Heart right ventricle (tissue), 16 donors: ENCODE measurements at regions not wholly inside any gene's neighbourhood (a gene's known extent, or its start where the extent isn't known, plus 50 kb on each side); places are given as distances from the start of the nearest gene placed in this dataset.

Experiments used
- ATAC-seq, 8 donors: fragments of 200-7000 bp; cut with Tn5 transposase; one replicate each; pipeline ENCODE4 v1.9.1; 2020; ENCODE audit warnings: mild to moderate bottlenecking in 8 of 8, moderate library complexity in 8 of 8, moderate number of reproducible peaks in 1 of 8
- DNase-seq, 2 donors: peaks; one replicate each; pipeline ENCODE4 v3.0.0-alpha.2; 2020
- H3K27ac ChIP-seq, 10 donors: fragments of 200-600 bp; sonication (generic) in 2 of 10; one replicate each; pipeline versions ENCODE4 v1.5.0 to v1.8.0; 2020 to 2022; ENCODE audit warnings: mild to moderate bottlenecking in 3 of 10
- H3K27me3 ChIP-seq, 7 donors: fragments of 200-600 bp; one replicate each; pipeline ENCODE4 v1.8.0; 2021 to 2022; ENCODE audit warnings: mild to moderate bottlenecking in 2 of 7
- H3K36me3 ChIP-seq, 9 donors: fragments of 200-600 bp; sonication (generic) in 1 of 9; one replicate each; pipeline versions ENCODE4 v1.5.0 to v1.8.0; 2020 to 2022; ENCODE audit warnings: mild to moderate bottlenecking in 2 of 9
- H3K4me1 ChIP-seq, 9 donors: fragments of 200-600 bp; sonication (generic) in 1 of 9; one replicate each; pipeline versions ENCODE4 v1.5.0 to v1.8.0; 2020 to 2022; ENCODE audit warnings: mild to moderate bottlenecking in 4 of 9
- H3K4me3 ChIP-seq, 10 donors: fragments of 200-600 bp; sonication (generic) in 2 of 10; one replicate each; pipeline versions ENCODE4 v1.5.0 to v1.8.0; 2020 to 2022; ENCODE audit warnings: mild to moderate bottlenecking in 7 of 10, moderate library complexity in 2 of 10
- H3K9me3 ChIP-seq, 11 donors: fragments of 200-600 bp in 10 of 11; sonication (generic) in 2 of 11; one replicate each; pipeline versions ENCODE4 v1.5.0 to v1.8.0; 2013 to 2022; ENCODE audit warnings: mild to moderate bottlenecking in 2 of 11, control low read depth in 1 of 11, moderate library complexity in 1 of 11
- WGBS, 2 donors: extraction: QIAGEN DNeasy Blood & Tissue Kit; methylation state at CpG; one replicate each; pipeline ENCODE4 v1.1.7; 2013; ENCODE audit warnings: inconsistent platforms in 1 of 2; 5-methylcytosine and 5-hydroxymethylcytosine counted together
- intact Hi-C, 10 donors: fragments of 100-400 bp; cut with DNase I; formaldehyde crosslinking; loops; one replicate each; pipeline versions ENCODE4 v1.11.1 to v1.14.2; 2022
- TF ChIP-seq, protein P1 (sequence below), 9 donors: fragments of 200-600 bp; sonication (generic) in 2 of 9; IDR thresholded peaks; one replicate each; pipeline versions ENCODE4 v1.5.0 to v1.8.0; 2021 to 2022; ENCODE audit warnings: antibody characterized with exemption in 9 of 9, mild to moderate bottlenecking in 5 of 9, moderate library complexity in 1 of 9
- donor health status: Arrhythmogenic right ventricular cardiomyopathy.
- donor health status: ischemic (EF 13 %, LVEDD 7.1; RV severe dilation, severe dysfunction).
- donor health status: healthy with polysubstance abuse.
- donor health status: DM: no; HTN: yes; CAD: no.
- donor health status: DM: no; HTN: no; CAD: no.
- donor health status: ischemic (EF 25% LVEDD 6.9; RV normal size, moderate dysfunction).
- donor health status: ischemic (EF 25% LVEDD 5.7; RV mildly dilated, moderate dysfunction).
- donor health status: healthy.
- donor health status: DM: yes; HTN: yes; CAD: no.
- donor health status: Ischemic cardiomyopathy.
- donor health status: ischemic (EF 35%, LVEDD 5.7; RV mildly dilated, moderate dysfunction).
- donor health status: nonischemic (EF 11% LVEDD 7.7; RV severe dilation, severe dysfunction).
- donor health status: DM: yes; HTN: yes; CAD: no.
- donor health status: PGD.
- donor health status: ischemic (EF 29% LVEDD 5.4; RV normal size, mild dysfunction).
- donor health status: nonischemic (EF 23%, LVEDD 6.1; RV moderate dilation, normal function).

GRCh38 chr2:129458436-129458835 is 521.0 kb upstream of the RAB6C start:
- TF ChIP-seq, protein P1, sequence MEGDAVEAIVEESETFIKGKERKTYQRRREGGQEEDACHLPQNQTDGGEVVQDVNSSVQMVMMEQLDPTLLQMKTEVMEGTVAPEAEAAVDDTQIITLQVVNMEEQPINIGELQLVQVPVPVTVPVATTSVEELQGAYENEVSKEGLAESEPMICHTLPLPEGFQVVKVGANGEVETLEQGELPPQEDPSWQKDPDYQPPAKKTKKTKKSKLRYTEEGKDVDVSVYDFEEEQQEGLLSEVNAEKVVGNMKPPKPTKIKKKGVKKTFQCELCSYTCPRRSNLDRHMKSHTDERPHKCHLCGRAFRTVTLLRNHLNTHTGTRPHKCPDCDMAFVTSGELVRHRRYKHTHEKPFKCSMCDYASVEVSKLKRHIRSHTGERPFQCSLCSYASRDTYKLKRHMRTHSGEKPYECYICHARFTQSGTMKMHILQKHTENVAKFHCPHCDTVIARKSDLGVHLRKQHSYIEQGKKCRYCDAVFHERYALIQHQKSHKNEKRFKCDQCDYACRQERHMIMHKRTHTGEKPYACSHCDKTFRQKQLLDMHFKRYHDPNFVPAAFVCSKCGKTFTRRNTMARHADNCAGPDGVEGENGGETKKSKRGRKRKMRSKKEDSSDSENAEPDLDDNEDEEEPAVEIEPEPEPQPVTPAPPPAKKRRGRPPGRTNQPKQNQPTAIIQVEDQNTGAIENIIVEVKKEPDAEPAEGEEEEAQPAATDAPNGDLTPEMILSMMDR (IDR thresholded peaks at IDR 0.05): no peak
- intact Hi-C loops: no loop called here
- Histone ChIP-seq H3K36me3 (no peaks in the 10 kb centered on the region), H3K4me3 (no peak overlapping the region), H3K4me1 (no peaks in the 10 kb centered on the region), H3K27me3 (no peaks in the 10 kb centered on the region), H3K27ac (no peak overlapping the region), H3K9me3 (no peaks in the 10 kb centered on the region)
- ATAC-seq (no peak), DNase-seq (no peak)
- WGBS, 2 donors: 81 to 89% methylated on average over 7 of the region's 7 CpGs

GRCh38 chr2:129459200-129459876 is 520.1 kb upstream of the RAB6C start:
- no peaks in the 10 kb centered on the region for H3K4me1 ChIP-seq
- intact Hi-C loops: no loop called here
- no peaks in the 10 kb centered on the region for H3K36me3 ChIP-seq
- H3K27ac ChIP-seq: no peak overlapping the region
- TF ChIP-seq, protein P1 (IDR thresholded peaks at IDR 0.05): no peak
- H3K9me3 ChIP-seq: no peaks in the 10 kb centered on the region
- WGBS, 2 donors: 81 to 82% methylated on average over 15 of the region's 15 CpGs
- H3K4me3 ChIP-seq: no peak overlapping the region
- no peaks in the 10 kb centered on the region for H3K27me3 ChIP-seq
- ATAC-seq (no peak), DNase-seq (no peak)

- Histone ChIP-seq H3K4me1 (no peaks in the 10 kb centered on the region), H3K27me3 (no peaks in the 10 kb centered on the region), H3K9me3 (no peaks in the 10 kb centered on the region), H3K4me3 (no peak overlapping the region), H3K27ac (no peak overlapping the region), H3K36me3 (no peaks in the 10 kb centered on the region)
- 84 to 90% methylated on average over 7 of the region's 7 CpGs for WGBS, 2 donors
- DNase-seq: no peak
- intact Hi-C loops: no loop called here
- TF ChIP-seq, protein P1 (IDR thresholded peaks at IDR 0.05): no peak
- no peak for ATAC-seq
These were observed 519.6 kb upstream of the RAB6C start for GRCh38 chr2:129459881-129460280.

- H3K27me3 ChIP-seq: no peaks in the 10 kb centered on the region
- 71 to 85% methylated on average over 12 of the region's 12 CpGs for WGBS, 2 donors
- H3K4me3 ChIP-seq: no peak overlapping the region
- intact Hi-C loops: no loop called here
- DNase-seq (no peak), ATAC-seq (no peak)
- H3K27ac ChIP-seq: no peak overlapping the region
- H3K4me1 ChIP-seq: no peaks in the 10 kb centered on the region
- H3K9me3 ChIP-seq: no peaks in the 10 kb centered on the region
- H3K36me3 ChIP-seq: no peaks in the 10 kb centered on the region
- TF ChIP-seq, protein P1 (IDR thresholded peaks at IDR 0.05): no peak
These were observed 518.9 kb upstream of the RAB6C start for GRCh38 chr2:129460299-129461198.
